ENCODE measurements at regions not wholly inside any gene's neighbourhood (a gene's known extent, or its start where the extent isn't known, plus 50 kb on each side); places are given as distances from the start of the nearest gene placed in this dataset.
"Not testable (repeated sequence)": the region's sequence is repeated elsewhere in the genome, so short reads cannot be mapped to it uniquely, and the experiment has no call there.

- DNase-seq (ENCODE audit: low read depth), result no peak
Observed at GRCh38 chr12:47488888-47489287, 216.9 kb downstream of the RPAP3 start.

- no peak for DNase-seq (ENCODE audit: low read depth)
Observed at GRCh38 chr12:47481041-47481440, 224.8 kb downstream of the RPAP3 start.

- no peak for DNase-seq (ENCODE audit: low read depth)
Observed at GRCh38 chr12:47478426-47478825, 227.4 kb downstream of the RPAP3 start.

- DNase-seq (ENCODE audit: low read depth), result no peak
Observed at GRCh38 chr12:47473091-47473490, 232.7 kb downstream of the RPAP3 start.

GRCh38 chr12:47470349-47470748 lies 235.5 kb downstream of the RPAP3 start:
- not testable (repeated sequence) for DNase-seq (ENCODE audit: low read depth)

- DNase-seq (ENCODE audit: low read depth), result not testable (repeated sequence)
Observed at GRCh38 chr12:47463918-47464317, 241.9 kb downstream of the RPAP3 start.

- DNase-seq (ENCODE audit: low read depth), result no peak
Observed at GRCh38 chr12:47458279-47458678, 247.6 kb downstream of the RPAP3 start.

GRCh38 chr12:47449797-47450196 lies 256.0 kb downstream of the RPAP3 start:
- no peak for DNase-seq (ENCODE audit: low read depth)

- no peak for DNase-seq (ENCODE audit: low read depth)
Observed at GRCh38 chr12:47442310-47442709, 263.5 kb downstream of the RPAP3 start.

GRCh38 chr12:47441490-47441889 lies 264.3 kb downstream of the RPAP3 start:
- no peak for DNase-seq (ENCODE audit: low read depth)

- DNase-seq (ENCODE audit: low read depth), result no peak
Observed at GRCh38 chr12:47438175-47438574, 267.7 kb downstream of the RPAP3 start.

- DNase-seq (ENCODE audit: low read depth), result no peak
Observed at GRCh38 chr12:47437570-47437969, 268.3 kb downstream of the RPAP3 start.

- DNase-seq (ENCODE audit: low read depth), result no peak
Observed at GRCh38 chr12:47433876-47434275, 272.0 kb downstream of the RPAP3 start.

GRCh38 chr12:47426678-47427309 lies 279.0 kb downstream of the RPAP3 start:
- not testable (repeated sequence) for DNase-seq (ENCODE audit: low read depth)

GRCh38 chr12:47422611-47423010 lies 283.2 kb downstream of the RPAP3 start:
- no peak for DNase-seq (ENCODE audit: low read depth)

- no peak for DNase-seq (ENCODE audit: low read depth)
Observed at GRCh38 chr12:47419497-47419896, 286.3 kb downstream of the RPAP3 start.

- DNase-seq (ENCODE audit: low read depth), result no peak
Observed at GRCh38 chr12:47417955-47418354, 287.9 kb downstream of the RPAP3 start.

GRCh38 chr12:47417121-47417520 lies 288.7 kb downstream of the RPAP3 start:
- DNase-seq (ENCODE audit: low read depth), result no peak

- DNase-seq (ENCODE audit: low read depth), result no peak
Observed at GRCh38 chr12:47415054-47415453, 290.8 kb downstream of the RPAP3 start.

GRCh38 chr12:47414511-47414910 lies 291.3 kb downstream of the RPAP3 start:
- no peak for DNase-seq (ENCODE audit: low read depth)

GRCh38 chr12:47413806-47414205 lies 292.0 kb downstream of the RPAP3 start:
- DNase-seq (ENCODE audit: low read depth), result no peak

- DNase-seq (ENCODE audit: low read depth), result no peak
Observed at GRCh38 chr12:47412601-47413236, 293.1 kb downstream of the RPAP3 start.

GRCh38 chr12:47411966-47412365 lies 293.9 kb downstream of the RPAP3 start:
- no peak for DNase-seq (ENCODE audit: low read depth)

GRCh38 chr12:47410862-47411261 lies 295.0 kb downstream of the RPAP3 start:
- no peak for DNase-seq (ENCODE audit: low read depth)

Data from stimulated activated CD8-positive, alpha-beta memory T cell treated with anti-CD3 and anti-CD28 coated beads, Interleukin-15, amount 100 ng/mL, for 1 hour (primary cell).